ENCODE measurements at regions not wholly inside any gene's neighbourhood (a gene's known extent, or its start where the extent isn't known, plus 50 kb on each side); places are given as distances from the start of the nearest gene placed in this dataset.

DNA sequence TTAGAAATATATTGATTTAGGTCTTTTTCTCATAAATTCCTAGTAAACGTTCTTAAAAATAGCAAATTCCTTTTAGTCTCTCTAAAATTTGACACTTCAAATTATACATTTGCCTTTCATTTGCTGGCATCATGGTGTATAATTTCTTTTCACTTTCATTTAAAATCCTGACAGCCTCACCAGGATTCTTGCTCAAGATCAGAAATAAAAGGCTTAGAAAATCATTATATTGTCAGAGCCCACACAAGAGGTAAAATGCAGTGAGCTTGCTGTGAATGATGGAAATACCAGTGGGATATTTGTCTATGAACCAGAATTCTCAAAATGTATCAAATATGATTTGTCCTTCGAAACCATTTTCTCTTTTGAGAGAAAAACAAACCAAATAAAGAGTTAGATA is 78.2 kb upstream of the PIK3C2G start:
- TF ChIP-seq, protein P1, sequence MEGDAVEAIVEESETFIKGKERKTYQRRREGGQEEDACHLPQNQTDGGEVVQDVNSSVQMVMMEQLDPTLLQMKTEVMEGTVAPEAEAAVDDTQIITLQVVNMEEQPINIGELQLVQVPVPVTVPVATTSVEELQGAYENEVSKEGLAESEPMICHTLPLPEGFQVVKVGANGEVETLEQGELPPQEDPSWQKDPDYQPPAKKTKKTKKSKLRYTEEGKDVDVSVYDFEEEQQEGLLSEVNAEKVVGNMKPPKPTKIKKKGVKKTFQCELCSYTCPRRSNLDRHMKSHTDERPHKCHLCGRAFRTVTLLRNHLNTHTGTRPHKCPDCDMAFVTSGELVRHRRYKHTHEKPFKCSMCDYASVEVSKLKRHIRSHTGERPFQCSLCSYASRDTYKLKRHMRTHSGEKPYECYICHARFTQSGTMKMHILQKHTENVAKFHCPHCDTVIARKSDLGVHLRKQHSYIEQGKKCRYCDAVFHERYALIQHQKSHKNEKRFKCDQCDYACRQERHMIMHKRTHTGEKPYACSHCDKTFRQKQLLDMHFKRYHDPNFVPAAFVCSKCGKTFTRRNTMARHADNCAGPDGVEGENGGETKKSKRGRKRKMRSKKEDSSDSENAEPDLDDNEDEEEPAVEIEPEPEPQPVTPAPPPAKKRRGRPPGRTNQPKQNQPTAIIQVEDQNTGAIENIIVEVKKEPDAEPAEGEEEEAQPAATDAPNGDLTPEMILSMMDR (IDR thresholded peaks at IDR 0.05) = no peak
- TF ChIP-seq POLR2A (IDR thresholded peaks at IDR 0.05) (no peak), EP300 (IDR thresholded peaks at IDR 0.05) (no peak)
